Anterior cingulate cortex (tissue), 58 donors: ENCODE measurements at regions not wholly inside any gene's neighbourhood (a gene's known extent, or its start where the extent isn't known, plus 50 kb on each side); places are given as distances from the start of the nearest gene placed in this dataset.
A peak's percentile ranks its signal among the peaks of the same experiment; 100 is the strongest.
"Not testable (repeated sequence)": the region's sequence is repeated elsewhere in the genome, so short reads cannot be mapped to it uniquely, and the experiment has no call there.

ENCODE experiments used
- DNase-seq, 58 donors: peaks; one replicate each; lab custom pipeline; 2025; lab: John Stamatoyannopoulos, UW

DNA sequence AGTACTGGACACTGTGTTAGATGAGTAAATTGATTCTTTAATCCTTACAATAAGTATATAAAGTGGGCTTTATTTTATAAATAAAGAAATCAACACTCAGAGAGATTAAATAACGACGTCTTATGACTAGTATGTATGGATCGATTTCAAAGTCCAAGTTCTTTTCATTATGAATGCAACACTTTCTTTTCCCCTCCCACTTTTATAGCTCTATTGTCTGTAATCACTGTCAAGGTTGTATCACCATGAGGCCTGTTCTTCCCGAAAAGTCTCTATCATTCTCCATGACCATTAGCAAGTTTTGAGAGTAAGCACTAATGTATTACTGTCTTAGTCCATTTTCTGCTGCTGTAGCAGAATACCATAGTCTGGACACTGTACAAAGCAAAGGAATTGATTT, 228.4 kb downstream of the TLR4 start:
- DNase-seq, result no peak

- no peak for DNase-seq
These were observed 232.3 kb downstream of the TLR4 start for GRCh38 chr9:117936185-117937130.

DNA sequence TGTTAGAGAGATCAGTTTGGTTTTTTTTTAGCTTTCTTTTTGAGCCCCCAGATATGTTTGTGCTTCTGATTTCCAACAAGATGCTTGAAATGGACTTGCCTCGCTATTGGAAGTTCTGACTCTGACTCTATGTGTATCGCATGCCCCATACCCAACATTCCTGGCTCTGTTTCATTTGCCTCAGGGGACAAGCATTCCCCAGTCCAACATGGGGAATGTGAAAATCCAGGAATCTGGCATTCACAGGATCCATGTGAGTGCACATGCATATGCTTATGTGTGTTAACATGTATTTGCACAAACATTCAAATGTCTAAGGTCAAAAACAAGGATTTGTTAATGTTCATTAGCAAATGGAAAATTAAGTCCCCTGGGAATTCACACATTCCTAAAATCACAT, 233.9 kb downstream of the TLR4 start:
- DNase-seq, result no peak

- no peak for DNase-seq
These were observed 234.7 kb downstream of the TLR4 start for GRCh38 chr9:117938896-117939295.

DNA sequence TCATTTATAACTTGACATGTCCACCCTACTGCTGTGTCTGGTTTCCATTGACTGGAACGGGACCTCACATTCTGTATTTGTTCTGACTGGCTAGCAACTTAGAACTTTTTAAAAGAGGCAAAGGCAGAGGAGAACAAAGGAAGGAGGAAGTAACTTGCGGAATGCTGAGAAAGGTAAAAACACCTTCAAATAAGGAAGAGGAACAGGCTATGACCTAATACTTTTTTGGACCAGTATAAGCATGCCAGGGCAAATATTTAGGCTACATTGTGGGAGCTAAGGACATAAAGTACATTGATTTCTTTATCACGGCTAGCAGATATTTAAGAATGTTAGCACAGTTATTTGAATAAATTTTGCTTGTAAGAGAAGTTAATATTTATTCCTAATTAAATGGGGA, 240.5 kb downstream of the TLR4 start:
- not testable (repeated sequence) for DNase-seq

DNA sequence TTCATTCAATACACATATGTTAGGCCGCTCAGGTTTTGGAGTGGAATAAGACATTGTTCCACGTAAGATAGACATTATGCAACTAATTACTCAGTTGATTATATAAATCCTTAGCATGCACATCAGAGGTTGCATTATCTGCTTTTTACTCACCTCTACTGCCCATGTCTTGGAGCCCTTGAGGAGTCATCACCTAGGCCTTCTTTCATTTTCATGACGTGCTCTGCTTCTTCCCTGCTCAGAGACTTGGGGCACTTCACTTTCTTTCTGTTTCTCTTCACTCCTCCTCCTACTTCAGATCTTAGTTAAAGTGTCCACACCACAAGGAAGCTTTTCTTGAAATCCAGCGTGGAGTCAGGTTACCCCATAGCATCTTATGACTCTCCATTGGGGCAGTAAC, 241.1 kb downstream of the TLR4 start:
- no peak for DNase-seq

DNA sequence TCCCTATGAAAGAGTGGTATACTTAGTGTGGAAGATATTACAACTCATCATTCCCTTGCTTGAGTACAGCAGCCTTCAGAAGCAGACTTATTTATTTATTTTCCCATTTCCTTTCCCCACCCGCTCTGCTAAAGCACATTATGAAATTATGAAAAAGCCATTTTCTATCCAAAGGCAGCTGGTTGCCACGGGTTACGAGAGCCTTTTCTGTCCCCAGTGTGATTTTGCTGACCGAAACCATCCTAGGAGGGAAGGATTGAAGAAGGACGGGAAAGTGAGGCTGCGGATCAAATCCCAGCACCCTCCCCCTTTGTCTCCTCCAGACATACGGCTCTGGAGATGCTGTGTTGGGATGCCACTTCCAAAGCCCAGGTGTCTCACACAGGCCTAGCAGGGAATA, 246.9 kb downstream of the TLR4 start:
- DNase-seq, result no peak

- DNase-seq, result no peak
These were observed 248.4 kb downstream of the TLR4 start for GRCh38 chr9:117952581-117952980.

GRCh38 chr9:117957267-117957666, 253.1 kb downstream of the TLR4 start:
- peak in 10 of 58 donors; percentile 1 to 20 (median 5) for DNase-seq

- no peak for DNase-seq
These were observed 254.5 kb downstream of the TLR4 start for GRCh38 chr9:117958726-117959125.

DNA sequence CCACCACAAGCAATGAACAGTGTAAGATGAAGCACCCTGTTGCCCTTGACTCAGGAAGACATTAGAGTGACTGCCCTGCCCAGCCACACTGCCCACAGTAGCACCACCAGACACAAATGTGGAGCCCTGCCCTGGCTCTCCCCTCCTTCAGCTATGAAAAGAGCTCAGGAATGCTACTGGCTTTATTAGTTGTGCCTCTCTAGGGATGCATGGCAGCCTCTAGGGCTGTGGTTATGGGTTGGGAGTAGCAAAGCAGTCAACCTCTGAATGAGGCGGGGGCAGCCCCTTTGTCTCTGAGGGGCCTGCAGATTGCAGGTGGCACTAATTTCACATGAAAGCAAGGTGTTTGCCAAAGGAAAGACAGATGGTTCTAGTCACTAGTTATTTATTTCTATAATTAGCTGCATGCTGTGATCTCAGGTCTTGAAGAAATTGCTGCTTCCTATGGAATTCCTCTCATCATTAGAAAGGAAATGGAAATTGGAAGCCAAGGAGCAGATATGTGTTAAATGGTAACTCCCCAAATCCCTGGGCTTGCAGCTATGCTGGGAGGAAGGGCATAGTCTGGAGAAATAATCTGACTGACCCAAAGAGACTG, 259.4 kb downstream of the TLR4 start:
- no peak for DNase-seq

GRCh38 chr9:117970276-117971050, 266.3 kb downstream of the TLR4 start:
- no peak for DNase-seq

GRCh38 chr9:117974108-117974507, 269.9 kb downstream of the TLR4 start:
- no peak for DNase-seq

DNA sequence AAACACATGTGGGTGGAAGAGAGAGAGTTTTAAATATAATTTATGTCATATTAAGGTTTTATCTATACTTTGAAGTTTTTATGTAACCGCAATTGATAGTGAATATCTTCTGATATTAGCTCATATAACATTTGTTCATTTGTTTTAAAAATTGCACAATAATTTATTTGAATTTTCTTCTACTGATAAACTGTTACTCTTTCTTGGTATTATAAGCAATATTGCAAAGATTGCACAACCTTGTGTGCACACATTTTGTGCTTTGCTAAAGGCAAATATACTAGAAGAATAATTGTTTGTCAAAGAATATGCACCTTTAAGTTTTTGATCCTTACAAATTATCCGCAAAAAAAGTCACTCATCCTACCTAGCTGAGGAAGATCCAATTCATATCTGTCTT, 275.7 kb downstream of the TLR4 start:
- DNase-seq, result no peak

GRCh38 chr9:117987945-117988344, 283.7 kb downstream of the TLR4 start:
- no peak for DNase-seq

- no peak for DNase-seq
These were observed 287.8 kb downstream of the TLR4 start for GRCh38 chr9:117992006-117992405.

DNA sequence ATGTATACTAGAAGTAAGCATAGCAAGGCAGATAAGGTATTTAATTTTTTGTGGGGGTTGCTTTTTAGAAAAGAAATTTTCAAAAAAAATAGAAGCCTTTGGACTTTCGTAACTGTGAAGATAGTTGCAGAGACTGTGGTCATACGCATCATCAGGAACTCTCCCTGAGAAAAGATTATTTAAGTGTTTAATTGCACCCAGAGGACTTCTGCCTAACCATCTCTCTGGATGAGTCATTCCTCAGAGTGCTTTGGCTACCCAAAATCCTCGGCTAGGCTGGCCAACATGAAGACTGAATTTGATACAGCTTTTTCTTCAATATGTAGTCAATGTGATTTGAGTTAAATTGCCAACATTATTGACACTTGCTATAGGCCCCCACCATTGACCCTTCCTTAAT, 296.4 kb downstream of the TLR4 start:
- no peak for DNase-seq

GRCh38 chr9:118003240-118003639, 299.0 kb downstream of the TLR4 start:
- no peak for DNase-seq

- DNase-seq, result no peak
These were observed 304.0 kb downstream of the TLR4 start for GRCh38 chr9:118008246-118008645.

DNA sequence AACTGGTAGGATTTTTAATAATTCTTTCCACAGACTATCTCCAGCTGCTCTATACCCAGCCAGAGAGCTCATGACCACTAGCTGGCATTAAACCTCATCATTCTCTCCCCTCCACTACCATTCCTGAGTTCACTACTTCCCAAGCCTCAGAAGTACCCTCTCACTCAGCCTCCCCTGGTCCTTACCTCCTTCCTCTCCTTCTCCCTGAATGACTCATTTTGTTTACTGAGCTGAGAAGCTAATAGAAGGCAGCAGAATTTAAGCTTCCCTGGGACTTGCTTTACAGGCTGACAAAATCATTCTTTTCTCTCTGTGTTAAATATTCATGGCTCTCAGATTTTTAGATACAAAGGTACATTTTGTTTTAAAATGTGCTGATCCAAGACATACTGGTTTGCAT, 305.4 kb downstream of the TLR4 start:
- no peak for DNase-seq

GRCh38 chr9:118017607-118018122, 313.5 kb downstream of the TLR4 start:
- DNase-seq, result no peak
